SU-DHL-6 (cell line): ENCODE measurements at regions not wholly inside any gene's neighbourhood (a gene's known extent, or its start where the extent isn't known, plus 50 kb on each side); places are given as distances from the start of the nearest gene placed in this dataset.

ENCODE experiments used
- H2AFZ ChIP-seq: fragments of 200-600 bp; sonication (generic); 2 replicates; pipeline ENCODE4 v1.6.1; 2014; ENCODE audit warnings: low read depth, mild to moderate bottlenecking, moderate library complexity, mixed read lengths, antibody characterized with exemption, low read length; ENCODE audit not compliant: severe bottlenecking
- H3F3A ChIP-seq: fragments of 200-600 bp; shearing (Covaris generic); 2 replicates; pipeline ENCODE4 v1.6.0; 2016; ENCODE audit warnings: antibody characterized with exemption, mild to moderate bottlenecking; ENCODE audit not compliant: insufficient read depth
- H3K27ac ChIP-seq: fragments of 200-600 bp; sonication (generic); 2 replicates; pipeline ENCODE4 v1.5.1; 2016; ENCODE audit warnings: low read depth, mild to moderate bottlenecking, low read length, moderate library complexity, mixed read lengths
- H3K27me3 ChIP-seq: fragments of 200-600 bp; sonication (generic), shearing (Covaris generic); 2 replicates; pipeline ENCODE4 v1.6.0; 2014; ENCODE audit warnings: mild to moderate bottlenecking, low read length
- H3K36me3 ChIP-seq: fragments of 200-600 bp; sonication (generic); 2 replicates; pipeline ENCODE4 v1.6.1; 2014; ENCODE audit warnings: mild to moderate bottlenecking, low read length, mixed read lengths
- H3K4me2 ChIP-seq: fragments of 300-600, 200-600 bp; shearing (Covaris generic), sonication (generic); 2 replicates; pipeline ENCODE4 v1.6.0; 2014; ENCODE audit warnings: low read length, low read depth, mild to moderate bottlenecking; ENCODE audit not compliant: poor library complexity, severe bottlenecking
- H3K4me3 ChIP-seq: fragments of 200-600 bp; sonication (generic); 2 replicates; pipeline ENCODE4 v1.5.1; 2014; ENCODE audit warnings: antibody characterized with exemption, low read length, mild to moderate bottlenecking, mixed read lengths; ENCODE audit not compliant: insufficient read depth, poor library complexity, severe bottlenecking
- H3K79me2 ChIP-seq: fragments of 200-600 bp; sonication (generic); 2 replicates; pipeline ENCODE4 v1.6.1; 2014; ENCODE audit warnings: mild to moderate bottlenecking, low read length, moderate library complexity; ENCODE audit not compliant: insufficient read depth
- H3K9ac ChIP-seq: fragments of 200-600 bp; sonication (generic); 2 replicates; pipeline ENCODE4 v1.7.0; 2014; ENCODE audit warnings: mild to moderate bottlenecking, low read length
- H3K9me2 ChIP-seq: fragments of 200-600 bp; sonication (generic); replicated peaks from 2 replicates; pipeline ENCODE4 v1.6.1; 2014; ENCODE audit warnings: low read length; ENCODE audit not compliant: insufficient read depth
- H3K9me3 ChIP-seq: fragments of 200-600 bp; sonication (generic); 2 replicates; pipeline ENCODE4 v1.6.1; 2014; ENCODE audit warnings: low read length, mixed read lengths; ENCODE audit not compliant: insufficient read depth
- H4K20me1 ChIP-seq: fragments of 200-600 bp; sonication (generic); 2 replicates; pipeline ENCODE4 v1.6.1; 2014; ENCODE audit warnings: low read depth, mild to moderate bottlenecking, antibody characterized with exemption, low read length, moderate library complexity, mixed read lengths
- EZH2phosphoT487 ChIP-seq: fragments of 200-600 bp; sonication (generic), shearing (Covaris generic); conservative IDR thresholded peaks from 2 replicates; pipeline ENCODE4 v1.6.1; 2018; ENCODE audit warnings: mild to moderate bottlenecking, antibody characterized with exemption, low read length, moderate library complexity, mixed read lengths
- TF ChIP-seq, protein P1 (sequence below): fragments of 200-600 bp; sonication (generic); IDR thresholded peaks from one replicate; pipeline ENCODE4 v1.5.1; 2017; ENCODE audit warnings: antibody characterized with exemption, mild to moderate bottlenecking, low read length, moderate library complexity; ENCODE audit not compliant: insufficient read depth, poor library complexity, severe bottlenecking

DNA sequence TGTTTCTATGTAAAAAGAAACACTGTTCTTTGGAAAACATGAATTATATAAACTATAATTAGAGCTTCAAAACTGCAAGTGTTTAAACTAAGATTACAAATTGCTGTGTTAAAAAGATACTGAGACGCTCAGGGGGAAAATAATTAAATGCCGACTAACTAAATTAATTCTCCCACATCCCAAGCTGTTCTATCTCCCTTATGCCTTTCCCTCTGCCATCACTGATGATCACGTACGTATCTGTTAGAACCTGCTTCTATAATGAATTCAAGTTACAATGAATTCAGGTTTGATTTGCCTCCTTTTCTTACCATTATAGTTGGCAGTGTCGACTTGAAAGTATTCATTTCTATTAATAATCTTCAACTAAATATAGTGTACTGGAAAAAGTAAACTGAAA lies 349.9 kb upstream of the CDH6 start:
- H3K79me2 ChIP-seq: no peaks in the 10 kb centered on the region
- H3K9me2 ChIP-seq: no peaks in the 10 kb centered on the region
- peaks cover 3% of the 10 kb centered on the region; the same call in 1 of the 2 replicates for H3K27me3 ChIP-seq
- no peak overlapping the region for H2AFZ ChIP-seq
- H4K20me1 ChIP-seq: no peaks in the 10 kb centered on the region
- no peak overlapping the region for H3K4me2 ChIP-seq
- no peaks in the 10 kb centered on the region for H3F3A ChIP-seq
- no peak overlapping the region for H3K27ac ChIP-seq
- no peak overlapping the region for H3K4me3 ChIP-seq
- TF ChIP-seq, protein P1, sequence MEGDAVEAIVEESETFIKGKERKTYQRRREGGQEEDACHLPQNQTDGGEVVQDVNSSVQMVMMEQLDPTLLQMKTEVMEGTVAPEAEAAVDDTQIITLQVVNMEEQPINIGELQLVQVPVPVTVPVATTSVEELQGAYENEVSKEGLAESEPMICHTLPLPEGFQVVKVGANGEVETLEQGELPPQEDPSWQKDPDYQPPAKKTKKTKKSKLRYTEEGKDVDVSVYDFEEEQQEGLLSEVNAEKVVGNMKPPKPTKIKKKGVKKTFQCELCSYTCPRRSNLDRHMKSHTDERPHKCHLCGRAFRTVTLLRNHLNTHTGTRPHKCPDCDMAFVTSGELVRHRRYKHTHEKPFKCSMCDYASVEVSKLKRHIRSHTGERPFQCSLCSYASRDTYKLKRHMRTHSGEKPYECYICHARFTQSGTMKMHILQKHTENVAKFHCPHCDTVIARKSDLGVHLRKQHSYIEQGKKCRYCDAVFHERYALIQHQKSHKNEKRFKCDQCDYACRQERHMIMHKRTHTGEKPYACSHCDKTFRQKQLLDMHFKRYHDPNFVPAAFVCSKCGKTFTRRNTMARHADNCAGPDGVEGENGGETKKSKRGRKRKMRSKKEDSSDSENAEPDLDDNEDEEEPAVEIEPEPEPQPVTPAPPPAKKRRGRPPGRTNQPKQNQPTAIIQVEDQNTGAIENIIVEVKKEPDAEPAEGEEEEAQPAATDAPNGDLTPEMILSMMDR: no peak
- no peak for TF ChIP-seq EZH2phosphoT487
- H3K9me3 ChIP-seq: no peaks in the 10 kb centered on the region
- H3K36me3 ChIP-seq: no peaks in the 10 kb centered on the region
- no peak overlapping the region for H3K9ac ChIP-seq

DNA sequence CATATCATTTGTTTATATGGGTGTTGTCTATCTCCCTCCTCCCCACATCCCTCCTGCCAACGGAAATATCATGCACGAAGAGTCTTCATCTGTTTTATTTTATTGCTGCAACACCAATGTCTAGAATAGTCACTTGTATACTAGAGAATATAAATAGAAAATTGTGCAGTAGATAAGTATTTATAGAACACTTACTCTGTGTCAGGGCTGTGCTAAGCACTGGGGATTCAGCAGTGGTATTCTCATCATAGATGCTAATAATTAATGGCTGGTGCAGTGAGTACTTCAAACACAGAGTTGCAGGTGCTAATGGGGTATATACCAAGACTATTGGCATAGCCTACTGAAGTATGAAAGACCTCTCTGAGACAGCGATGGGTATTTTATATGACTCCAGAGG lies 353.5 kb upstream of the CDH6 start:
- Histone ChIP-seq H3K36me3 (no peaks in the 10 kb centered on the region), H3F3A (no peaks in the 10 kb centered on the region), H3K4me2 (no peak overlapping the region), H3K4me3 (no peak overlapping the region), H3K79me2 (no peaks in the 10 kb centered on the region), H3K27me3 (peaks cover 3% of the 10 kb centered on the region; the same call in 1 of the 2 replicates), H3K27ac (no peak overlapping the region), H3K9me2 (no peaks in the 10 kb centered on the region), H3K9ac (no peak overlapping the region), H4K20me1 (no peaks in the 10 kb centered on the region), H3K9me3 (no peaks in the 10 kb centered on the region), H2AFZ (no peak overlapping the region)
- no peak for TF ChIP-seq EZH2phosphoT487
- TF ChIP-seq, protein P1: no peak

DNA sequence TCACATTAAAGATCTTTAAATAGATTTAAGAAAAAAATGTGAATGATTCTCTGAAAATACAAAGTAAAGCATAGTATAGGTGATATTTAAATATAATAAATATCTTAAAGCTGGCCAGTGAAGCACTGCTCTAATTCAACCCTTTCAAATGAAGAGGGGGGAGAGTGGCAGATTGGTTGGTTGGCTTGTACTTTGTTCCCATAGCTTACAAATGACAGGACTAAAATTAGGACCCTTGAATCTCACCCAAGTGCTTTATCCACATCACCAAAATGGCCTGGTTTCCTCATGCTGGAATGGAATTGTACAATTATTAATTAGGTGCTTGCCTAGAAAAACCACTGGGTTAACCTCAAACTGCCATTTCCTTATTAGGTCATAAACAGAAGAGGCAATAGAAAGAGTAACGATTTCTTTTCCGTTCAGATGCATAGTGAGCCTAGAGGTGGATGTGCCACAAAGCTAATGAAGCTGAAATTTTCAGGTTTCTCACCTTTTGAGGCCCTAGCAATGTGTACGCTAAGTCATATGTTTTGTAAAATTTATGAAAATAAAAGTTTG lies 354.5 kb upstream of the CDH6 start:
- Histone ChIP-seq H2AFZ (no peak overlapping the region), H3K4me2 (no peak overlapping the region), H3K79me2 (no peaks in the 10 kb centered on the region), H3K9me3 (no peaks in the 10 kb centered on the region), H3K27me3 (peaks cover 3% of the 10 kb centered on the region; the same call in 1 of the 2 replicates), H3K9me2 (no peaks in the 10 kb centered on the region), H3K27ac (no peak overlapping the region), H4K20me1 (no peaks in the 10 kb centered on the region), H3F3A (no peaks in the 10 kb centered on the region), H3K4me3 (no peak overlapping the region), H3K9ac (no peak overlapping the region), H3K36me3 (no peaks in the 10 kb centered on the region)
- TF ChIP-seq, protein P1: no peak
- TF ChIP-seq EZH2phosphoT487: no peak
